GM21786 (cell line): ENCODE measurements at regions not wholly inside any gene's neighbourhood (a gene's known extent, or its start where the extent isn't known, plus 50 kb on each side); places are given as distances from the start of the nearest gene placed in this dataset.

Experiments
- ATAC-seq: cut with Tn5 transposase; IDR thresholded peaks from one replicate; pipeline ENCODE4 v1.9.1; 2021; ENCODE audit not compliant: unreplicated experiment

DNA sequence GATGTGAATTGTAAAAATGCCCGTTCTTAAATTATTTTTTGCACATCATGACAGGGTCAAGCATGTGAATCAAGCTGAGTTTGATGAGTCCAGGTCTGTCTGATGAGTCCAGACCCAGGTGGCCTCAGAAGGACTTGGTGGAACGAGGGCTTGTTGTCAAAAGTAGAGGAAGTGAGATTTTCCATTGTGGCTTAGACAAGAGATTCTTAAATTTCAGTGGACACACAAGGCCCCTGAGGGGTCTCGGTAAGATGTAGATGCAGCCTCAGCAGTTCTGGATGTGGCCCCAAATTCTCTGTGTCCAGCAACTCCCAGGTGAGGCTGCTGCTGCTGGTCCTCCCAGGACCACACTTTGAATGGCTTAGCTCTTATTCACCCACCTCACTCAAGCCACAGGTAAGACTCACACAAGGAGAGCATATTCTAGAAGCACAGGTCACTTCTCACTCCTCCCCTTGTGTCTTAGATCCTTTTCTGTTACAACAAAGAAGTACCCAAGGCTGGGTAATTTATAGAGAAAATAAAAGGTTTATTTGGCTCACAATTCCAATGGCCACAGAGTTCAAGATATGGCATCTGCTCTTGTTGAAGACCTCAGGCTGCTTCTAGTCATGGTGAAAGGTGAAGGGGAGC, 98.8 kb downstream of the GGTLC2 start:
- ATAC-seq, result no peak

DNA sequence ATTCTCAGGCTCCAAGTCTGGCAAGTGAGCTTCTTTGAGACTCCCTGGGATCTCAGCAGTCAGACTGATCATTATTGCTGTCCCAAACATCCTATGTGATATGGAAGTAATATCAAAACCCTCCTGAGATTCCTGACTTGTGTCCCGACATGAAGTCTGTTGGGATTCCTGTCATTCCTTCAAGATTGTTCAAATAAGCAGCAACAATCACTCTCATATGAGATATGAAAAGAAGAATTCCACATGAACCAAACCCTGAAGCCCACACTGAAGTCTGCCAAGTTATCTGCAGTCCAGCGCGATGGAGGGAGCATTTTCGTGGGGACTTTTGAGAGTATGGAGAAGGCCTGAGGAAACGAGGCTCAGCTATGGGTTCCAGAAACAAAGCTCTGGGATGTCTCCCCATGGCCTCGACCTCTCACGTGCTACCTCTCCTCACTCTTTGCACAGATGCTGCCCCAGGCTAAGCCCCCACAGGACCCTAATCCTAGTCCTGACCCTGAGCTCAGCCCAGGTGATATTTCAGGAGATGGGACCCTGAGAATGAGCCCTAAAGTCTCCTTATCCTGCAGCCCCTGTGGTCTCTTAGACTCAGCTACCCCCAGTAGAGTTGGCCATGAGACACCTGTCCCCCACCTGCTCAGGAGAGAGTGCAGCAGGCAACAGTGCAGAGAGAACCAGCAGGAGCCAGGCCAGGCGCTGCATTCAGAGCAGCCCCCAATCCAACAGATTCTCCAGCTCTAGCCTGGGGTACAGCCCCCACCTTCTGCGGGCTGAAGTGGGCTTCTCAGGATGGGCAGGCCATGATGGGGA, 100.2 kb downstream of the GGTLC2 start:
- ATAC-seq, result no peak

DNA sequence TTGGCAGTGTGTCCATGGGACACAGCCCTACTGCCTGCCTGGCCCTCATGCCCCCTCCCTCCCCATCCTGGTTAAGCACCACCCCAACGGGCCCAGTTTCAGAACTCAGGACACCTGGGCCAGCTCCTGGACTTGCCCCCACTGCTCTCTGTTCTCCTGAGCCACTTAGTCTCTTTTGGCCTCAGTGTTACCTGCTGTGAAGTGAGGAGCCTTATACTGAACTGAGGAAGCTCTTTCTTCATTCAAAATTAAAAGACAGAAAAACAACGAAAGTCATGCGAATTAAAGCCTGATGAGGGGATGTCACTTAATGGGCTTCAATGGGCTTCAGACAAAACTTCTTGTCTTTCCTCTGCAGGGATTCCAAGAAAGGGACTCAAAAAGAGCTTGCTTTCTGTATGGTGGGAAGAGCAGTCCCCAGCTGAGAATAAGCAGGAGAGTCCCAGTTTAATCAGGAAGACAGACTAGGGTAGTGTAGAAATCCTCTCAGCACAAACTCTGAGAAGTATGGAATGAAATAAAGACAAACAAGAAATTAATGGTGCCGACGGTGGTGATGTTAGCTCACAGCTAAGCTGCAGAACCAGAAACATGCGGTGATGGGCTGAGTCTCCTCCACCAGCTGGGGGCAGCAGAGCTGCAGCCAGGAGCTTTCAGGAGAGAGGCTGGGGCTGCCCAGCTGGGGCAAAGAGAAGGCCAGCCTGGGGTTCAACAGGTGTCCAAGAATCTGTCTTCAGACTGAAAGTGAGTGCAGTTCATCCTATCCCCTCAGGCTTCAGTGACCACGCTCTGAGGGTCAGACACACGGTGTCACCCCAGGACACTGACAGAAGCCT, 101.0 kb downstream of the GGTLC2 start:
- ATAC-seq, result no peak

DNA sequence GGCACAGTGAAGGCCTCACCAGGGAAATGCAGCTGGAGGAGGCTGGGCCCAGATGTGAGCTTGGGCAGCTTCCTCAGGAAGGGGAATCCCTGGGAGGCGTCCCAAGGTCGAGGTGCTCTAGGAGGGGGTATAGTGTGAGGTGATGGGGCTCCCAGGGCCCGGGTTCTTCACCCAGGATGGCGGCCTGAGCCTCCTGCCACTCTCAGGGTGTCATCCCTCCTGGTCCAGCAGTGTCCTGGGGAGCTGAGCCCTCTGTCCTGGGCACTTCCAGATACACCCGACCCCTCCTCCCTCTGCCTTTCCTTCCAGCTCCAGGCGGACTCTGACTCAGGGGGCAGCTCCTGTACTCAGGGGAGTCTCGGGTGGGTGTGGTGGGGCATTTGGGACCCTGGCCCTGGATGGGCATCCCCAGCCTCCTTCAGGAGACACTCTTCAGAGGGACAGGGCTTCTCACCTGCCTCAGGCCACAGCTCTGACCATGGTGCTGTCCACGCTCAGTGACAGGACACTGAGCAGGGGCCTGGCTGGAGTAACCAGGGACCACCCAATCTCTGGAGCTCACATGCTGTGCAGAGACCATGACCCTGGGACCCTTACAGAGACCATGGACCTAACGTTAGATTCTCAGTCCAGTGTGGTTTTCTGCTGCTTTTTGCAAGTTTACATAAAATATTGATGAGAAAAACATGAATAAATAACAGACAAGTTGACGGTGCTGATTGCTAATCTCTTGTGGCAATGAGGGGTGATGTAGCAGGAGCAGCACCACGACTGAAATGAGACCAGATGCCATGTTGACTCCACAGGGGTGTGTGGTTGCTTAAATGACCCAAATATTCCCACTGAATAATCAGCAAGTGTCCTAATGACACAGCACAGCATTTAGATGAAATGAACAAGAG, 101.9 kb downstream of the GGTLC2 start:
- ATAC-seq, result no peak

DNA sequence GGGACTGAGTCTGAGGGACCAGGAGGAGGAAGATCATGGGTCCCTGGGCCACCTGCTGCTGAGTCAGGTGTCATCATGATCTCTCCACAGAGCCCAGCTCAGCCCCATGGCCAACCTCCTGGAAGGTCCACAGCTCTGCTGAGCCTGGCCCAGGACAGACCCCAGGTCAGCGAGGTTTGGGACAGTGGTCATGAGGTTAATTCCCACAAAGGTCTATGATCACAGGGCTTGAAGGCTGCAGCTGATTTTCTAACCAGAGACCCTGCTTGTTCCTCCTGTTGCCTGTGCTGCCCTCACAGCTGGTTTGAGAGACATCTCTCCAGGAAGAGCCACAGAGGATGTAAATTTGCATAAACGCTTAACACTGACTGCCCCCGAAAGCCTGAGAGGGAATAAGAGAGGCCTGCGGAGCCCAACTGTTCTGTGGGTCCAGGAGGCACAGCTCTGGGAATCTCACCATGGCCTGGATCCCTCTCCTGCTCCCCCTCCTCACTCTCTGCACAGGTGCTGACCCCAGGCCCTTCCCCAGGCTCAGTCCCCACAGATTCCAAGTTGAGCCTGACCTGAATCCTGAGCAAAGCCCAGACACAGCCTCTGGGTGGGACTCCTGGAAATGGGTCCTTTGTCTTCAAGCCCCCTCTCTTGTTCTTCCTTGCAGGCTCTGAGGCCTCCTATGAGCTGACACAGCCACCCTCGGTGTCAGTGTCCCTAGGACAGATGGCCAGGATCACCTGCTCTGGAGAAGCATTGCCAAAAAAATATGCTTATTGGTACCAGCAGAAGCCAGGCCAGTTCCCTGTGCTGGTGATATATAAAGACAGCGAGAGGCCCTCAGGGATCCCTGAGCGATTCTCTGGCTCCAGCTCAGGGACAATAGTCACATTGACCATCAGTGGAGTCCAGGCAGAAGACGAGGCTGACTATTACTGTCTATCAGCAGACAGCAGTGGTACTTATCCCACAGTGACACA, 102.8 kb downstream of the GGTLC2 start:
- ATAC-seq, result no peak

DNA sequence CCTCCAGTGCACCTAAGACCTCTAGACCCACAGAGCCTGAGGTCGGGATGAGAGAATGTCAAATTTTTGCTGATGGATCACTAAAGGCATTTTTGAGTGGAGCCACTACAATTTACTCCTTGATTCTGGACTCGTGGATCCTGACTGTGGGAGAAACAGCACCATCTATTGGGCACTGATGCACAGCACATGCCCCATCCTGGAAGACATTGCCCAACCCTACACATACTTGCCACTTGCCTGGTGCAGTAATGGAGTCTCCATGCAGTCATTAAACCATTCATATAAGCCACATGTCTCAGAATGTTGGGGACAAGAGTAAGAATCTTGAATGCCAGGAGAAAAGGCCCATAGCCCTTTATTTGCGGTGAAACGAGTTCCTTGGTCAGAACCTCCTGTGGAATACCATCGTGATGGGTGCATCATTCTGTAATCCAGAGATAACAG, 103.9 kb downstream of the GGTLC2 start:
- no peak for ATAC-seq

DNA sequence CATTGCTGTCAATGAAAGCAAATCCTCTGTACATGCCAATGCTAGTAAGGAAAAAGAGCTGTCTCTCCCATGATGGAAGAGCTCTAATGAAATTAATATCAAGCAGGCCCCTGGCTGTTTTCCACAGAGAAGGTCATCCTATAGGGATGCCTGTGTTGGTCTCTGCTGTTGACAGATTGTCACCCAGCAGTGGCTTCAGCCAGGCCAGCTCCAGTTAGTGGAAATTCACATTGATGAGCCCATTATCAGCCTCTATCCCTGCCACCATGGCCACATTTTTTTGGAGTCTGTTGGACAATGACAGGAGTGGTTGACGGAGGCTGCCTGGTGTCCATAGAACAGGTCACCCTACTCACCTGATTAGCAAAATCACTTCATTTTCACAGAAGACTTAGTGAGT, 104.3 kb downstream of the GGTLC2 start:
- ATAC-seq, result no peak

DNA sequence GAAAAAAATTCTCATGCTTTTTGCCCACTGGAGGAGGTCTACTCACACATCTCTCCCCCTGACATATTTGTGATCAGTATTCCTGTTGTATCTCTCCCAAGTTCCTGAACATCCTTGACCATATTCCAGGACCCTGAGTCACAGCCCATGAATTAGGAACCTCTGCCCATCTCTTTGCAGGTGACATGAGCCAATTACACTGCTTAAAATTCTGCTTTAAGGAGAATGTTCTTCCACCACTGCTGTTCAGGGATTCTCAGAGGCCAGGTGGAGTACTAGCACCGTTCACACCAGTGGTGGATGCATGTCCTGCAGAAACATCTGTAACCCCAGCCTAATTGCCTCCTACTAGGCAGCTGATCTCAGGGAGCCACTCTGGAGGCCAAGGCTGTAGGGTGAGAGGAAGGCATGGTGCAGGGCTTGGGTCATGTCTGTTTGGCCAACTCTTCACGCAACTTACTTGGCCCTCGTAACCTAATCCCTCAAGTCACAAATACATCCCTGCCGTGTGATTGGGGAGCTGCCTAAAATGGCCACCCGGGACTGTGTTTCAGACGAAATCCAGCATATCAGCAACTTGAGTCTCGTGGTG, 104.8 kb downstream of the GGTLC2 start:
- ATAC-seq, result no peak

DNA sequence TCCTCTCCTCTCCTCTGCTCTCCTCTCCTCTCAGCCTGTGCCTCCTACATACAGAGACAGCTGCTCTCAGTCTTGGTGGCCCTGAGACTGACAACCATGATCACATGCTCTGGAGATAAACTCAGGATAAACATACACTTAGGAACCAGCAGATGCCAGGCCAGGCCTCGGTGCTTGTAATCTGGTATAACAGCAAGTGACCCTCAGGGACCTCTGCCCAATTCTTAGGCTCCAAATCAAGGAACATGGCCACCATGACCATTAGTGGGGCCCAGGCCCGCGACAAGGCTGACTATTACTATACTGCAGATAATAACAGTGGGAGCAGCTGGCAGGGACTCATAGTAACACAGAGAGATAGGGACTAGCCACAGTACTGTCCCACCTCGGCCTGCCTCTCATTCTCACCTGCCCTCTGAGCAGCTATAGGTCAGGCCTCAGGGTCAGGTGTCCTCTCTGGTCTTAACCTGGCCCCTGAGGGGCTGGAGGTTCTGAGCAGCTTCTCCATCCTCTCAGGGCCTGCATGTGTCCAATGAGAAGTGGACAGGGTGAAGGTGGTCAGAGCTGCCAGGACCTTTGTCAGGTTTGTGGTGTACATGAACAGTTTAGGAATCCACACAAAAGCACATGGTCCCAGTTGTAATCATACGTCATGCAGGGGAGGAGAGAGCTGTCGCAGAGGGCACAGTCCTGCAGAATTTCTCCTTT, 106.1 kb downstream of the GGTLC2 start:
- ATAC-seq, result no peak

DNA sequence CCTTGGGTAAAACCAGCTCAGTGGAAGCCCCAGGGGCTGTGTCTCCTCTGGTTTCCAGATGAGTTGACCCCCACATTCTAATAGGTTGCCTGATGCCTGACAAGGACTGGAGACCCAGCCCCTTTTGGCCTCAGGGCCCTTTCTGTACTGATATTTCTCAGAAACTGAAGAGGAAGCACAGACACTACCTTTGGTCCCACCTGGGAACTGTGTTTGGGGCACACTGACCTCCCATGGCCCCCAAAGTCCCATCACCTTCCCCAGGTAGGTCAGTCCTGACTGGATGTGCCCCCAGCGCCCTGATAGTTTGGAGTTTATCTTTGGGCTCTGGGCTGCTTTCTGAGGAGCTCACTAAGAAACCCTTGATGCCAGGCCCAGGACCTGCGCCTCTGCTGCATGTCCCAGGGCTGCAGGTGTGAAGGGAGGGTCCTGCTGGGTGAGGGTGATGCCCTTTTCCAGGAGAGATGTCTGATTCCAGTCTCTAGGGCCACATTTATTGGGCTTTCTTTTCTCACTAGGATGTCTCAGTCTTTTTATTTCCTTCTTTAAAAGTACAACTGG, 106.7 kb downstream of the GGTLC2 start:
- ATAC-seq, result no peak

DNA sequence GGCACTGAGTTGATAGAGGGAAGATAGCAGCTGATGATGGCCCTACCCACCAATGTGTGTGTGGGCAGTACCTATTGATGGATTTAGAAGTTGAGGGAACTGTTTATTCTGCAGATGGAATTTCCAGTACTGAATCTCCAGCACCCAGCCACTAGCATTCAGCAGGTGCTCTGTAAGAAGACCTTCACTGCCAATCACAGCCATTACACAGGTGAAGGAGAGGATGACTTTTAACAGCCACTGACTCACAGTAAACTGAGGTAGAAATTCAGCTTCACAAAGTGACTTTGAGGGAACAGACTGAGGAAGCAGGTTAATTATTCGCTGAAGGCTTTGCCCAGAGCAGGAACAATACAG, 107.8 kb downstream of the GGTLC2 start:
- no peak for ATAC-seq

DNA sequence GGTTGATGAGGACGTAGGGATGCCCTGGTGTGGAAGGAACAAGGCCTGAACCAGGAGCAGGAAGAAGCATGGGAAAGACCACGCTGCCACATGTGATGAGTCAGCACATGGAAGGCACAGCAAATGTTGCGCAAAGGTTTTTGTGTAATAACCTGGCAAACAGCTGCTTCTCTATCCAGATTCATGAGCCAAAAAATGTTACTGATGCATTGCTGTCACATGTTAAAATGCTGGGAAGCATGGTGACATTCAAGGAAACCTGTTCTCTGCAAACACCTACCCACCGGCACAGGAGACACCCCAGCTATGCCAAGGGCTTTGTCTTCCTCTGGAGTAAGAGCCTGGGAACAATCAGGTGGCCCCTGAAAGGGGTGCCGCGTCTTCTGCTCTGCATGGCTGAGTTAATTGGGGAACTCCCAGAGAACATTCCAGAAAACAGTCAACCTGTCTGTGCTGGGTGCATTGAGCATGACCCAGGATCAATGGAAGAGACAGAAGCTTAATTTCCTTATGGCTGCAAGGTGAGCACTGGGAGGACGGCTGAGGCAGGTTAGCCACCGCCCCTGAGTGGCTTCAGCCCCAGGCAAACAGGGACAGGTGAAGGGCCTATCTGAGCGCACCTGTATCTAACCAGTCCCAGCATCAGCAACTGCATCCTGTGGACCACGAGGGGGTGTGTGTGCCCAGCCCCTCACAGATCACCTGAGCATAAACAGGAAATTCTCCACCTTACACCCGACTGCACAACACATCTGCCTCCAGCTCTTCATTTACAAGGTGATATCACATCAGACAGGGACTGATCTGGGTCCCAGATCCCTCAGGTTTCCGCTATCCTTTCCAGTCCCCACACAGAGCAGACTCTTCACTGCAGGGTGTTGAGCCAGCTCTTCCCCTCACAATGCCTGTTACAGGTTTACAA, 108.4 kb downstream of the GGTLC2 start:
- ATAC-seq, result no peak

DNA sequence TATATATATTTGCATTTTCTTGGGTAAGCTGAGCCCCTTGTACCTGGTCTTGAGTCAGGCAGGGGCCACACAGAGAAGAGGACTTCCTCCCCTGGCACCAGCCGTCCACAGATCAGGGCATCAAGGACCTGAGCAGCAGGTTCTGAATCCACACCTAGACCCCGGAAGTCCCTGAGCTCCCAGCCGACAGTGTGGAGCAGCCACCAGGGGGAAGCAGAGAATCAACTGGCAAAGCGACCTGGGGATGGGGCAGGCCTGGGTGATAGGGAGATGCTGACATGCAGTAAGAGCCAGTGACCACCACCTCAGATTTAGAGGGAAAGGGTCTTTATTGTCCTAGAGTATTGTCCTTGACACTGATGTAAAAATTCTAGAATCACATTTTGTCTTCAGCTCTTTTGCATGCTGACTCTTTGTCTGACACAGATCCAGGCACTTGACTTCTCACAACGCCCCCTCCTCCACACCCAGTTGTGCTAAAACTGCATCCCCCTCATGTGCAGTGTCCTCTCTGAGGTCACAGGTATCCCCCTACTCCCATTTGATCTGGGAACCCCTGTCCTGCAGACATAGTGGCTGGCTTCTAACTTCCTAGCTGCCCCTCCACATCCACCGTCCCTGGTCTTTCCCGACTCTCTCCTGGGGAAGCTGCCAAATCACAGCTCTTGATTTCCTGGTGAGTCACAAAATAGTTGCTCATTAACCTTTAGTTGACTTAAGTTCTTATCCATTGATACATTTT, 109.3 kb downstream of the GGTLC2 start:
- no peak for ATAC-seq

DNA sequence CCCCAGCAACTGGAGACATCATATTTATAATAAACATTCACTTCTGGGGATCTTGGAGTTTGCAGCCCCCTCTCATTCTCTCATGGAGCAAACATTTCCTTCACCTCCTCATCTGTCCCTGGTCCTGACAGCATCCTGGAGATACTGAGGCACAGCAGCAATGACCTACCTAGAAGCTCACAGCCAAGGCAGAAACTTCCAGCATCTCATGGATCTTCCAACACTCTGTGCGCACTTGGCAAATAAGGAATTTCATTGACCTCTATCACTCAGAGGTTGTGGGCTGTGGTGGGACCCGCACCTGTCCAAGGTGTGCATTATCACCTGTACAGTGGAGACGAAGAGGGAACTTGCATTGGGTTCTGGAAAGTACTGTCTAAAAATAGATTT, 109.8 kb downstream of the GGTLC2 start:
- no peak for ATAC-seq

DNA sequence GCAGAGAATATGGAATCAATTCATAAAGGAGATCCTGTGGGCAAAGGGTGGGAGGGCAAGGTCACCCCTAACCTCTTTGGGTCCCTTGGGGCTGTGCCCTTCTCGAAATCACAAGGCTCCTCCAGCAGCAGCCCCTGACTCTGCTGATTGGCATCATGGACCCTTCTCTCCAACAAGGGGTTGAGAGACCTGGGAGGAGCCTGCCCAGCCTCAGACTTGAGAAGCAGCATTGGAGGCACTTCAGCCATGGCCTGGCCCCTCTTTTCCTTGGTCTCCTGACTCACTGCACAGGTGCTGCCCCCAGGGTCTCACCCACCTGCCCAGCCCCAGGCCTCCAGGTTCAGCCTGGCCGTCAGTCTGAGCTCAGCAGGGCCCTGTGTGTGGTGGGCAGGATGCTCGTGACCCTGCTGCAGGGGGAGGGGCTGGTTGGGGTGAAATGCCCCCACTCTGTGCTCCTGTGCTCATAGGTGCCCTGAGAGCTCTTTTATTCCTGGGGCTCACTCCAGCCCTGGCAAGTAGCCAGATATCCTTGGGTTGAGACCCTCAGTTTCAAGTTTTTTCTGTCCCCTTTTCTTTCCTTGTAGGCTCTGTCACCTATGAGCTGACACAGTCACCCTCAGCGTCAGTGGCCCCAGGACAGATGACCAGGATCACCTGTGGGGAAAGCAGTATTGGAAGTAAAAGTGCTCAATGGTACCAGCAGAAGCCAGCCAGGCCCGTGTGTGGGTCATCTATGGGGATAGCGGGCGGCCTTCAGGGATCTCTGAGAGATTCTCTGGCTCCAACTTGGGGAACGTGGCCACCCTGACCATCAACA, 110.8 kb downstream of the GGTLC2 start:
- no peak for ATAC-seq

DNA sequence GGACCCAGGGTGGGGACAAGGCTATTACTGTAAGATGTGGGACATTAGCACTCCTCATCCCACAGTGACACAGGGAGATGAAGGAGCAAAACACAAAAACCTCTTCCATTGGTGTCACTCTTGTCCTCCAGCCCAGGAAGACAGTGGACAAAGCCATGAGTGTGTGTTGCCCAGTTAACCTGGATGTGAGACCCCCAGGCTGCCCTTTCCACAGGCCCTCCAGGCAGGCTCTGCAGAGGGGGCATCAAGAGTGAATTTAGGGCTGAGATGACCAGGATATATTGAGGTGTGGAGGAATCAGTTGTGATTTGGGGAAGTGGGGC, 111.3 kb downstream of the GGTLC2 start:
- ATAC-seq, result no peak
